Endodermal cell (in vitro differentiated cells): ENCODE measurements at regions not wholly inside any gene's neighbourhood (a gene's known extent, or its start where the extent isn't known, plus 50 kb on each side); places are given as distances from the start of the nearest gene placed in this dataset.
"Not testable (repeated sequence)": the region's sequence is repeated elsewhere in the genome, so short reads cannot be mapped to it uniquely, and the experiment has no call there.

Experiments
- DNase-seq: peaks from one replicate; pipeline ENCODE4 v3.0.0-alpha.2; 2017
- H3K27ac ChIP-seq: 2 replicates; pipeline ENCODE4 v1.5.1; 2013; ENCODE audit warnings: mild to moderate bottlenecking, low read depth, low read length, moderate library complexity
- H3K27me3 ChIP-seq: 2 replicates; pipeline ENCODE4 v1.6.1; 2013; ENCODE audit warnings: mild to moderate bottlenecking, low read length, moderate library complexity; ENCODE audit not compliant: insufficient read depth, control insufficient read depth, poor library complexity, severe bottlenecking
- H3K36me3 ChIP-seq: 2 replicates; pipeline ENCODE4 v1.7.0; 2013; ENCODE audit warnings: mild to moderate bottlenecking, low read length, moderate library complexity; ENCODE audit not compliant: control insufficient read depth, insufficient read depth
- H3K4me1 ChIP-seq: one replicate; pipeline ENCODE4 v1.7.0; 2013; ENCODE audit warnings: low read length; ENCODE audit not compliant: control insufficient read depth, insufficient read depth
- H3K4me3 ChIP-seq: 2 replicates; pipeline ENCODE4 v1.5.1; 2013; ENCODE audit warnings: mild to moderate bottlenecking, low read length, moderate library complexity
- H3K9ac ChIP-seq: 2 replicates; pipeline ENCODE4 v1.6.1; 2013; ENCODE audit warnings: mild to moderate bottlenecking, low read length, moderate library complexity; ENCODE audit not compliant: poor library complexity, severe bottlenecking; ENCODE audit errors: extremely low read depth
- H3K9me3 ChIP-seq: 2 replicates; pipeline ENCODE4 v1.6.1; 2013; ENCODE audit warnings: mild to moderate bottlenecking, low read length, moderate library complexity; ENCODE audit not compliant: control insufficient read depth
- H3K27ac Mint-ChIP-seq: 2 replicates; pipeline ENCODE4 v1.8.0; 2020; ENCODE audit warnings: mixed read lengths
- H3K27me3 Mint-ChIP-seq: 2 replicates; pipeline ENCODE4 v1.8.0; 2021; ENCODE audit warnings: mild to moderate bottlenecking, mixed read lengths; ENCODE audit not compliant: insufficient read depth
- H3K36me3 Mint-ChIP-seq: 2 replicates; pipeline ENCODE4 v1.8.0; 2020; ENCODE audit warnings: low read depth, mixed read lengths
- H3K4me1 Mint-ChIP-seq: 2 replicates; pipeline ENCODE4 v1.8.0; 2020; ENCODE audit warnings: mixed read lengths
- H3K4me3 Mint-ChIP-seq: 2 replicates; pipeline ENCODE4 v1.8.0; 2020; ENCODE audit warnings: mild to moderate bottlenecking, moderate library complexity, mixed read lengths
- H3K9me3 Mint-ChIP-seq: 2 replicates; pipeline ENCODE4 v1.8.0; 2020; ENCODE audit warnings: mild to moderate bottlenecking, mixed read lengths
- CTCF ChIP-seq: fragments of 200-600 bp; sonication (generic); conservative IDR thresholded peaks from 2 replicates; pipeline ENCODE4 v1.5.0; 2021; ENCODE audit warnings: antibody characterized with exemption, mild to moderate bottlenecking
- WGBS, 2 experiments: methylation state at CpG; one replicate each; pipeline versions ENCODE4 v1.1.5 to v1.1.7; 2013; ENCODE audit warnings: missing lambda C conversion rate in 2 of 2, mixed read lengths in 1 of 2; ENCODE audit not compliant: insufficient coverage in 1 of 2, insufficient read length in 1 of 2; 5-methylcytosine and 5-hydroxymethylcytosine counted together

- no peak overlapping the region for H3K9ac ChIP-seq
- peaks cover 8% of the 10 kb centered on the region for H3K27me3 ChIP-seq
- 96 to 100% methylated on average over 2 of the region's 2 CpGs for WGBS, 2 experiments
- no peaks in the 10 kb centered on the region for H3K36me3 Mint-ChIP-seq
- H3K4me3 Mint-ChIP-seq = no peak overlapping the region
- no peak overlapping the region for H3K4me3 ChIP-seq
- H3K9me3 ChIP-seq = no peaks in the 10 kb centered on the region
- no peaks in the 10 kb centered on the region for H3K4me1 Mint-ChIP-seq
- H3K9me3 Mint-ChIP-seq = no peaks in the 10 kb centered on the region
- no peaks in the 10 kb centered on the region for H3K4me1 ChIP-seq
- no peaks in the 10 kb centered on the region for H3K36me3 ChIP-seq
- no peak for DNase-seq
- peaks cover 22% of the 10 kb centered on the region for H3K27me3 Mint-ChIP-seq
- no peak overlapping the region for H3K27ac Mint-ChIP-seq
- TF ChIP-seq CTCF = no peak
- no peak overlapping the region for H3K27ac ChIP-seq
Observed at GRCh38 chr16:82281544-82281943, 111.5 kb upstream of the MPHOSPH6 start.

- WGBS, 2 experiments = 100% methylated on average over 1 of the region's 1 CpG
- Histone ChIP-seq H3K4me3 (no peak overlapping the region), H3K4me1 (no peaks in the 10 kb centered on the region), H3K36me3 (no peaks in the 10 kb centered on the region), H3K9me3 (no peaks in the 10 kb centered on the region), H3K9ac (no peak overlapping the region), H3K27ac (no peak overlapping the region), H3K27me3 (peaks cover 8% of the 10 kb centered on the region)
- Mint-ChIP-seq H3K27ac (no peak overlapping the region), H3K4me3 (no peak overlapping the region), H3K9me3 (no peaks in the 10 kb centered on the region), H3K36me3 (no peaks in the 10 kb centered on the region), H3K4me1 (no peaks in the 10 kb centered on the region), H3K27me3 (peaks cover 22% of the 10 kb centered on the region)
- no peak for TF ChIP-seq CTCF
- DNase-seq = no peak
Observed at GRCh38 chr16:82280867-82281266, 110.8 kb upstream of the MPHOSPH6 start.

DNA sequence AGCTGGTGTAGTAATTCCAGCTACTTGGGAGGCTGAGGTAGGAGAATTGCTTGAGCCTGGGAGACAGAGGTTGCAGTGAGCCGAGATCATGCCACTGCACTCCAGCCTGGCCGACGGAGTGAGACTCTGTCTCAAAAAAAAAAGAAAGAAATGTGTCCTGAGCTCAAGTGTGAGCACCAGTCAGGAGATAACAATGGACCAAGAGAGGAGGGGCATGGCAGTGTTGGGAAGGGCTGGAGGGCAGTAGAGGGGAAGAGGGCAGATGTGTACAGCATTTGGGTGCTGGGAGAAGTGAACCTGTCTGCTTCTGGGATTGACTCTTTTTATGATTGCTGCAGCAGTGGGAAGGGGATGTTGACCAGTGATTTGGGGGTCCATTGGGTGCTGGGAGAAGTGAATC lies 105.3 kb upstream of the MPHOSPH6 start:
- WGBS, 2 experiments = 81 to 85% methylated on average over 3 of the region's 3 CpGs

DNA sequence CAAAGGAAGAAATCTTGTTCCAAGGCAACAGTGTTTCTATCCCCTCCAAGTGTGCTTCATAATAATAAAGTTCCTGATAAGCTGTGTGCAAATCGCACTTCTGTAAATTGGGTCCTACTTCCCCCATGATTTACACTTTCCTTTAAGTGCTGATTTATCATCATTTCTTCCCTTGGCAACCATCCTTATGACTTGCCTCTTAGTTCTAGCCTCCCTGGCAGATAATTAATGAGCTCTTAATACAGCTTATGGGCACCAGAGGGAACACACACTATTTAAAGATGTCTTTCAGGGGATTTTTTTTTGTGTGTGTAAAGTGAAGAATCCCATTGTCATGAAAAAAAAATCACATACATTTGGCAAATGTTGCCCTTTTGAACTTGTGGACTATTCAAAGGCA lies 101.6 kb upstream of the MPHOSPH6 start:
- peaks cover 26% of the 10 kb centered on the region for H3K27me3 Mint-ChIP-seq

More for the DNA sequence above, 105.3 kb upstream of the MPHOSPH6 start:
- not testable (repeated sequence) for H3K36me3 ChIP-seq, H3K4me3 ChIP-seq, H3K4me3 Mint-ChIP-seq, DNase-seq, H3K9me3 ChIP-seq, H3K36me3 Mint-ChIP-seq, H3K27me3 ChIP-seq, H3K9me3 Mint-ChIP-seq, H3K27ac Mint-ChIP-seq, H3K4me1 ChIP-seq, H3K27ac ChIP-seq, H3K4me1 Mint-ChIP-seq, H3K9ac ChIP-seq
- H3K27me3 Mint-ChIP-seq = peaks cover 11% of the 10 kb centered on the region

DNA sequence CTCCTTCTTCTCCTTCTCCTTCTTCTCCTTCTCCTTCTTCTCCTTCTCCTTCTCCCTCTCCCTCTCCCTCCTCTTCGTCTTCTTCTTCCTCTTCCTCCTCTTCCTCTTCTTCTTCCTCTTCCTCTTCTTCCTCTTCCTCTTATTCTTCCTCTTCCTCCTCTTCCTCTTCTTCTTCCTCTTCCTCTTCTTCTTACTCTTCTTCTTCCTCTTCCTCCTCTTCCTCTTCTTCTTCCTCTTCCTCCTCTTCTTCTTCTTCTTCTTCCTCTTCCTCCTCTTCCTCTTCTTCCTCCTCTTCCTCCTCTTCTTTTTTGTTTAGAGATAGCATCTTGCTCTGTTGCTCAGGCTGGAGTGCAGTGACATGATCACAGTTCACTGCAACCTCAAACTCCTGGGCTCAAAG lies 97.7 kb upstream of the MPHOSPH6 start:
- not testable (repeated sequence) for H3K4me3 Mint-ChIP-seq, H3K27ac ChIP-seq, H3K36me3 Mint-ChIP-seq, H3K9ac ChIP-seq, DNase-seq, H3K9me3 Mint-ChIP-seq, H3K27ac Mint-ChIP-seq, H3K4me1 ChIP-seq, H3K9me3 ChIP-seq, H3K36me3 ChIP-seq, H3K4me3 ChIP-seq
- H3K4me1 Mint-ChIP-seq = peaks cover 17% of the 10 kb centered on the region
- WGBS, 2 experiments = 81 to 92% methylated on average over 1 of the region's 1 CpG
- H3K27me3 ChIP-seq = peaks cover 13% of the 10 kb centered on the region
- H3K27me3 Mint-ChIP-seq = peaks cover 33% of the 10 kb centered on the region

More for the DNA sequence above, 101.6 kb upstream of the MPHOSPH6 start:
- H3K9me3 ChIP-seq = peaks cover 5% of the 10 kb centered on the region
- no peak for TF ChIP-seq CTCF
- H3K36me3 ChIP-seq = no peaks in the 10 kb centered on the region
- no peak for DNase-seq
- H3K4me1 ChIP-seq = no peaks in the 10 kb centered on the region
- WGBS, 2 experiments = 90 to 92% methylated on average over 1 of the region's 1 CpG
- no peak overlapping the region for H3K9ac ChIP-seq
- Mint-ChIP-seq H3K27ac (no peak overlapping the region), H3K4me3 (no peak overlapping the region), H3K4me1 (no peaks in the 10 kb centered on the region), H3K36me3 (no peaks in the 10 kb centered on the region), H3K9me3 (peaks cover 6% of the 10 kb centered on the region)
- H3K27me3 ChIP-seq = peaks cover 6% of the 10 kb centered on the region
- H3K4me3 ChIP-seq = no peak overlapping the region
- no peak overlapping the region for H3K27ac ChIP-seq
